D341Med (cell line): ENCODE measurements at regions not wholly inside any gene's neighbourhood (a gene's known extent, or its start where the extent isn't known, plus 50 kb on each side); places are given as distances from the start of the nearest gene placed in this dataset.
"Not testable (repeated sequence)": the region's sequence is repeated elsewhere in the genome, so short reads cannot be mapped to it uniquely, and the experiment has no call there.

Experiments
- DNase-seq: peaks from one replicate; pipeline ENCODE4 v3.0.0; 2012; ENCODE audit warnings: low spot score

DNA sequence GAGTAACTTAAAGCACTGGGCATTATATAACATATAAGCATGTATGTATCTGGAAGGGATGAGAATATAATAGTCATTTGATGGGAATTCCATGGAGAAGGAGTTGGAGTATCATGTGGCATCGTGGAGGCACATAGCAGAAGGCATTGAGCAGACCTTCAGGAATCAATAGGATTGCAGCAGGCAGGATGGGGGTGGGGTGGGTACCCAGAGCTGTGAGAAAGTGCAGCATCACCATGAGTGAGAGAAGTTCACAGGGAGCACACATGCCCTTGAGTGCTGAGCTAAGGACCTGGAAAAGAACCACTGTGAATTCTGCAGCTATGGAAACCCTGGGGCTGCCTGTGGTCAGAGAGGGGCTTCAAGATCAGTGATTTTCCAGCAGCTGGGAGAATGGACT, 57.3 kb downstream of the MED10 start:
- DNase-seq = no peak

DNA sequence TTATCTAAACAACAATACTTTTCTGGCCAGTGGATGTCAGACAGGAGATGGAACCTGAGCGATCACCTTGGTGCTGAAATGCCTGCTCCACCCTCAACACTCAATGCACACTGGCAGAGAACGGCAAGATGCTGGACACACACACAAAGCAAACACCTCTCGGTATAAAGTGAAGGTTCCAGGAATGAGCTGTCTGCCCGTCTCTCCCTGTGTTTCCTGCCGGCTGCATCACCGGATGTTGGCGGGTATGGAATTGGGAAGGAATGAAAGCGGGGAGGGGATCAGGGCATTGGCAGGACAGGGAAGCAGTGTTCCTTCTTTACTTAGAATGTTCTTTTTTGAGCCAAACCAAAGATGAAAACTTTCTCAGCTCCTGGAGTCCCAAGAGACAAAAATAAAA, 59.2 kb downstream of the MED10 start:
- no peak for DNase-seq

- DNase-seq = no peak
These were observed 61.1 kb downstream of the MED10 start for GRCh38 chr5:6317116-6317798.

DNA sequence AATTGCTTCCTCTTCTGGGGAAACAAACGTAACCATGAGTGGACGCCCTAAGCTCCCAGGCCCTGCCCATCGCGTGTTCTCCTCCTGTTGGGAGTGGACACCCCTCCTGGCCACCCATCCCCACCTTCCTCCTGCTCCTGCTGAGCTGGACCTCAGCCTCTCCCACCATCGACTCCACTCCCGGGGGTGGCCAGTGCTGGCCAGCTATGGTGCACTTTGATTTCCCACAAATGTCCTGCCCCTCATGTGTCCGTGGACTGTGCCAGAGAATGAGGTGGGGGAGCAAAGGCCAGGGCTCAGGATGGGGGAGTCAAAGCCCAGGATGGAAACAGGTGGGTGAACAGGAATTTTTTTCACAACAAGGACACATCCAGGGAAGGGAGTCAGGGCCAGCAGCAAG, 62.8 kb downstream of the MED10 start:
- no peak for DNase-seq

DNA sequence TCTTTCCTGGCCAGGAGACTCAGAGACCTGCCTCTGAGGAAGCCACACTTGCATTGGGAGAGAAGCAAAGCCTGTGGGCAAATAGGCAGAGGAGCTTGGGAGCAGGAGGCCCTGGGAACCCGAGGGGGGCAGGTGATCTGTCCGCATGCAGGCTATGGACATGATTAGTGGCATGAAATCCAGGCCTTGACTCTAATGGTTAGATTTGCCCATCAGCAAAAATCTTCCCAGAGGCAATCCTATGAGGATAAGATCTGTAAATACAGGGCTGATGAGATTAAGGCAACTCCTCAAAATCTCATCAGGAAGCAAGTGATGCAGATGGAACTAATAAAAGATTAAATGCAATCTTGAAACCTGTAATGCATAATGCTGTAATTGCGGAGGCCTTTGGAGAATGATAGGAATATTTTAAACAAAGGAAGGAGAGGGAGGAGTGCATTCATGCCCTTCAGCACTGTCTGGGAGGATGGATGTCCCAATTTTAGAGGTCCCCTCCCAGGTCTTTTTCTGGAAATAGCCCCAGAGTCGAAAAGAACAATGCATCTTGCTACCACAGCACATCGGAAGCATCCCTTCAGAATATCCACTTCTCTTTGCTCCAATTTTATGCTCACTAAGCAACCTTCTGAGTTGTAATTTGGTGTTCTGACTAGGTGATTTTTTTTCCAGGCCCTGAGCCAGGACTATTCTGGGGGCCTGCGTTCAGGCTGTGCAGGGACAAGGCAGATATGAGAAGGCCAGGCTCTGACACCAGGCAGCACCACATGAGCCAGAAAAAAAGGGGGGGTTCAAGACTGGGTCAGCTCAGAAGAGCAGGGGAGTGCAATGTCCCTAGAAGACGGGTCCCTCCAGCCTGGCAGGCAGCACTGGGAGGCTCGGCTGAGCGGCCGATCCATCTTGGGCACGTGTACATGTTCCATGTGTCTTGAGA, 66.5 kb downstream of the MED10 start:
- DNase-seq = no peak

- no peak for DNase-seq
These were observed 68.4 kb downstream of the MED10 start for GRCh38 chr5:6309949-6310348.

DNA sequence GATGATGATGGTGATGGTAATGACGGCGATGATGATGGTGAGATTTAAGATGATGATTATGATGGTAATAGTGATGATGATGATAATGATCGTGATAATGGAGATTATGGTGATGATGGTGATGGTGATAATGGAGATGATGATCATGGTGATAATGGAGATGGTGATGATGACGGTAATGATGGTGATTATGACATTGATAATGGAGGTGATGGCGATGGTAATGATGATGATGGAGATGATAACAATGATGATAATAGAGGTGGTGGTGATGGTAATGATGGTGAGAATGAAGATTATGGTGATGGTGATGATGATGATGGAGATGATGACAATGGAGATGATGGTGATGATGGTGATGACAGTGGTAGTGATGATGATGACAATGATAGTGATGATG, 69.7 kb downstream of the MED10 start:
- no peak for DNase-seq

DNA sequence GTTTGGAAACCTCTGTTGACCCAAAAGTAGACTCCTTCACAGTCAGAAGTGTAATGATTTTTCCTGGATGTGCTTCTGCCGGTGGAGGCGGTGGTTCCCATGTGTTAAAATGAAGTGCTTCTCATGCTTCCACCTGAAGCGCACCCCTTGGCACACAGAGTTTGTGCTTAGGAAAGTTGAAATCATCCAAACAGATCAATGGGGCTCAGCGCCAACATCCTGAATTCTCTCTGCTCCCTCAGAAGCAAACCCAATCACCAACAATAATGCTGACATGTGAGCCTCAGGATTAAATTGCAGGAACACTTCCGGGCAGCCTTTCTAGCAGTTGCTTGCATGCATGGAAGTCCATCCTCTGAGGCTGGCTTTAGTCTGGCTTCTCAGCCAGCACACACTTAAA, 71.0 kb downstream of the MED10 start:
- no peak for DNase-seq

DNA sequence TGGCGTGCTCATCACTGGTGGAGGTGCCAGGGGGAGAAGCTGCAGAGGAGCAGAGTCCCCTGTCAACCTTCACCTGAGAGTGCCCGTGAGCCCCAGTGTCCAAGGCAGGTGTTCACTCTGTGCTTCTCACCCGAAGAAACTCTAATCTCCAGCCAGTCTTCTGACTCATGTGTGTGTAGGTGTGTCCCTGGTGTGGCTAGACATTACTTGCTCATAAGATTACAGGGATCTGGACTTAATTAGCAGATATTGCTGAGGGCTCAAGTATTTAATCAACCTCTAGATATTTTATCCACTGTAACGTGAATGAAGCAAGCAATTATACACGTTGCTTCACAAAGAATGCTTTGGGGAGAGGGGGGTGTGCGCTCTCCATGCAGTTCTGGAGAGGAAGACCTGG, 72.5 kb downstream of the MED10 start:
- no peak for DNase-seq

DNA sequence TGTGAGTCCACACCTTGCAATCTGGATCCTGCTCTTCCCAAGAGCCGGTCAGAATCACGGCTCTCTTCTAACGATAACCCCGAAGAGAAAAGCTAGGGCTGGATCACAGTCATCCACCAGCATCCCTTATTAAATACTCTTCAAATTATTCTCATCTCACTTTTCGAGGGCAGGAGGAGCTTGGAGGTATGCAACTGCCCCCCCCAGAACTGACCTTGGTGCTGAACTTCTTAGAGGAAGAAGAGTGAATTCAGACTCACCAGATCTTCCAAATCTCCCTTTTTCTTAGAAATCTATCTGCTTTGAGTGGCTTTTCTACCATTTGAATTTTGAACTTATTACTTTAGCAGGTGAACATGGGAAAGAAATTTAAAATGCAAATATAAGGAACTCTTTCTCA, 75.7 kb downstream of the MED10 start:
- DNase-seq = no peak

DNA sequence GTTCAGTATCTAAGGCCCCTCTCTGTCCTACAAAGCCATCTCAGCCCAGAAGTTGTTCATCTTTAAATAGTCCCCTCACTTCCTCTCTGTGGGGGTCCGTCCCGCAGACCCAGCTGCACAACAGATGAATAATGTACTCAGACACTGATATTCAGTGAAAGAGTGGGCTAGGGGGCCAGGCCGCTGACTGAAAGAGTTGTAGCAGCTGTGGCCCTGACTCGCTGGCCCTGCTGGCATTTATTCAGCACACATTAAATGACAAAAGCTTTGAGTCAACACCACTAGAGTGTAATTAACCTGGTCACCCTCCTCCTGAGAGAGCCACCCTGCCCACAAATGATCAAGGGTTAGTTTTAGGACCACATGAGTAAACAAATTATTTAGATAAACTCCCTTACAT, 76.3 kb downstream of the MED10 start:
- DNase-seq = no peak

DNA sequence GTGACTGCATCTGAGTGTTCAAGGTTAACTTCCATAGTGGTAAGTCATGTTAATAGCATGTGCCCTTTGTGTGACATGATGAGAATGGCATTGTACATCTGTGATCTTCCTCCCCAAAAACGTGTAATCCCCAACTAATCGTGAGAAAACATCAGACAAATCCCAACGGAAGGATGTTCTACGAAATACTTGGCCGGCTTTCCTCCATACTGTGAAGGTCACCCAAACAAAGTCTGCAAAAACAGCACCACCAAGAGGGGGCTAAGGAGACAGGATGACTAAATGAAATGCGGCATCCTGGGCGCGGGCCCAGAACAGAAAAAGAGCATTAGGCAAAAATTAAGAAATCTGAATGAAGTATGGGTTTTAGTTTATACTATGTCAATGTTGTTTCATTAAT, 81.8 kb downstream of the MED10 start:
- no peak for DNase-seq

DNA sequence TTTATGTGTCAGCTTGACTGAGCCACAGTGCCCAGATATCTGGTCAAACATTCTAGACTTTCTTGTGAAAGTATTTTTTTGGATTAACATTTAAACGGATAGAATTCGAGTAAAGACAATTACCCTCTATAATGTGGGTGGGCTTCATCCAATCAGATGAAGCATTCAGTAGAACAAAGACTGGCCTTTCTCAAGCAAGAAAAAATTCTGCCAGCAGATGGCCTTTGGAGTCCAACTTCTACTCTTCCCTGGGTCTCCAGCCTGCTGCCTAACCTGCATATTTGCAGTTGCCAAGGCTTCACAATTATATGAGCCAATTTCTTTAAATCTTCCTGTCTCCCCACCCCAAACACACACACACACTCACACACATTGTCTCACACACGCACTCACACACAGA, 86.4 kb downstream of the MED10 start:
- DNase-seq = no peak

- DNase-seq = no peak
These were observed 89.1 kb downstream of the MED10 start for GRCh38 chr5:6289239-6289638.

DNA sequence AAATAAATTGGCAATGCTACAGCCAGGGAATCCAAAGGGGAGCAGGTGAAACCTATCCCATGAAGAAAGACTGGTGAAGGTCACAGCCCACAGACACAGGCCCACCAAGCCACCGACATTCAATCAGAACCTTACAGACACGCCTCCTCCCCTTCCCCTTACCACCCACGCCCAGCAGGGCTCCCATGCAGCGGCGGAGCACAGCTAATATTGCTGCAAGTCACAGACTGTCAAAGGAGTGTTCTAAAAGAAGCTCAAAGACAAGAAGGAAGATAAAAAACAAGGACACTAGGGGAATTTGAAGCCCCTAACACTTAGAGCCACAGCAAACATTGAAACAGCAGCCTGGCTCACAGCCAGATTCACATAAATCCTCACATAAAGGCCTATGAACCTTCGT, 91.2 kb downstream of the MED10 start:
- no peak for DNase-seq

DNA sequence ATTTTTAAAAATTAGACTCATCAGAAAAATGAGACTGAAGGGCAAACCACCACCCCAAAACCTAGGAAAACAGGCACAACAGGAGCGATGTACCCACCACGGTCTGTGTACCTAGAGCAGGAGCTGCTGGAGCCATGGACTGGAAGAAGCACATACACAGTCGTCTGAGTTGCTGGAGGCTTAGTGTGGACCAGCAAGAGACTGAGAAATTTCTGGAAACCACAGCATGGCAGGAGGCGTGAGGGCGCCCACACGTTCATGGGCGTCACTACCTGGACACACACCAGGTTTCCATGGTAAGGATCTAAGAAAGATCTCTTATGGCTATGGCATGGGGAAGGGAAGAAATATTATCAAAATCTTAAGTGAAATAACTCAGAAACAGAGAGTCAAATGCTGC, 91.9 kb downstream of the MED10 start:
- no peak for DNase-seq

DNA sequence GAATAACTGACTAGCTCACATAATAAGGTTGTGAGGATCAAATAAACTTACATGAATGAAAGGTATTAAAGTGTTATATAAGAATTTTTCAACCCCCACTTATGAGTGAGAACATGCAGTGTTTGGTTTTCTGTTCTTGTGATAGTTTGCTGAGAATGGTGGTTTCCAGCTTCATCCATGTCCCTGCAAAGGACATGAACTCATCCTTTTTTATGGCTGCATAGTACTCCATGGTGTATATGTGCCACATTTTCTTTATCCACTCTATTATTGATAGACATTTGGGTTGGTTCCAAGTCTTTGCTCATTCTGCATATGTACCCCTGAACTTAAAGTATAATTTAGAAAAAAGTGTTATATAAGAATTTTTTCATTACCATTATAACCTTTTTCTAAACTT, 93.9 kb downstream of the MED10 start:
- not testable (repeated sequence) for DNase-seq

DNA sequence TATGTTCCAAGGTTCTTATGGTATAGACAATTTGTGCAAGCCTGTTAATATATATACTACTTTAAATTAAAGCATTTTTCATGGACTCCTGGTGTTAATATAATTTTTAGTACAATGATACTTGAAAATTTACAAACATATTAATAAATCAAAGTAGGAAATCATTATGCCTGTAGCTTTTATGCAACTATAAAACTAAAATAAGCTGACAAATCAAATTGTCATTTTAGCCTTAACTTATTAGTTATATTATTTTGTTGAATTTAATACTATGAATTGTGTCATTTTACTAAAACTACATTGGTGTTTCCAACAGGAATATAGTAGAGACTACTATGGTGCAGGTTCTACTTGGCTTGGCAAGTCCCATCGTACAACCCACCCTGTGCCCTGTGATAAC, 96.0 kb downstream of the MED10 start:
- no peak for DNase-seq

DNA sequence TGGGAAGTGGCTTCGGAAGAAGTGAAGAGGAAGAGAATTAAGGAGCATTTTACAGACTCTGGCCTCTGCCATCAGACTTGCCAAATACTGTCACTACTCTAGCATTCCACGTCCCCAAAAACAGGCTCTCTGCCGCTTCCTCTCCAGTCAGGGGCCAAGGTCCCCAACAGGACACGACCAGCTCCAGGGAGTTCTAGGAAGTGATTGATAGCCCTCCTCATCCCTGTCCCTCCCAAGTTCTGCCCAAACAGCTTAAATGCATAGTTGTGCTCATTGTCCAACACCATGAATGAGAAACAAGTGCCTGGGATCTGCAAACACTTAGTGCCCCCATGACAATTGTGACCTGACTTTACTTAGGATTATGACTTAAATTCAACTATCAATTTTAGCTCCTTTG, 96.5 kb downstream of the MED10 start:
- DNase-seq = no peak

DNA sequence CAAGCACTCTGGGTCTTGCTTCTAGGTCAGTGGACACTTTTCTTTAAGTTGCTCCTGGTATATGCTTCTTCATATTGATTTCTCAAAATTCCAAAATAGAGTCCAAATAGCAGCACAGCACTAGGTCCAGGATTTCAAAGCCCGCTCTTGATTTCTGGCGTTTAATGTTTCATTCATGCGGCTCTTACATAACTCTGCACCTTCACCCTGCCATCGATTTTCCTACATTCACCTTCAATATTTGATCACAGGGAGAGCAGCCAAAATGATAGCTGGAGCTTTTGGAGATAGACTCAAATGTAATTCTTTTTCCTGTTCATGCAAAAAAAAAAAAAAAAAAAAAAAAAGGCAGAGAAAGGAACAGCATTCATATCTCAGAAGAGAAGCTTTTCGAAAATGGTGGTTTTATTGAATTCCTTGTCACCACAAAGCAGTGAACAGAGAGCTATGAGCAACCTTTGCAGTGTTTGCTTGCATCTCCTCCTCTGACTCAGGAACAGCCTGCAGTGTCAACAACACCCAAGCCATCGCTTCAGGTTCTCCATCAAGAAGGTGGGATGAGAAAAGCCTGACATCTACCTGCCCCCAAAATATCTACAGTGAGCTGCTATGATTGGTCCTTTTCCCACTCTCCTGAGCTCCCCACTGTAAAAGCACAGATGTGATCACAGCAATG, 97.8 kb downstream of the MED10 start:
- DNase-seq = no peak

- DNase-seq = no peak
These were observed 98.7 kb downstream of the MED10 start for GRCh38 chr5:6279607-6280006.

GRCh38 chr5:6274846-6275543, 103.4 kb downstream of the MED10 start:
- DNase-seq = no peak
